IMR-90 (cell line): ENCODE measurements at regions not wholly inside any gene's neighbourhood (a gene's known extent, or its start where the extent isn't known, plus 50 kb on each side); places are given as distances from the start of the nearest gene placed in this dataset.

Source experiments
- ATAC-seq: fragments of 200-7000 bp; cut with Tn5 transposase; 2 replicates; pipeline ENCODE4 v1.9.1; 2020; ENCODE audit warnings: low read depth, mild to moderate bottlenecking, moderate library complexity
- BruUV-seq: library from RNA; stranded (reverse); fragments of 400-500 nt; replicated peaks from 2 replicates; lab custom pipeline; 2021; lab: Mats Ljungman, UMichigan
- CTCF ChIA-PET: fragments of 300-600 bp; formaldehyde crosslinking; extraction: SDS; loops from one replicate; lab custom pipeline; 2021; ENCODE audit warnings: antibody characterized with exemption; lab: Yijun Ruan, JAX
- POLR2A ChIA-PET: fragments of 300-600 bp; sonication (Branson Sonifier 250); formaldehyde crosslinking; loops from one replicate; lab custom pipeline; 2022; ENCODE audit warnings: antibody characterized with exemption; ENCODE audit not compliant: unreplicated experiment; lab: Charles Lee
- DNase-seq: peaks from one replicate; pipeline ENCODE4 v3.0.0; 2013
- H2AFZ ChIP-seq: replicated peaks from 2 replicates; pipeline ENCODE3; 2013; ENCODE audit warnings: low read length, mild to moderate bottlenecking; ENCODE audit not compliant: poor library complexity
- H2AK5ac ChIP-seq: 2 replicates; pipeline ENCODE4 v1.6.1; 2013; ENCODE audit warnings: low read depth, low read length, inconsistent platforms
- H2AK9ac ChIP-seq: replicated peaks from 2 replicates; pipeline ENCODE3; 2013; ENCODE audit warnings: mild to moderate bottlenecking, low read depth, low read length, moderate library complexity; ENCODE audit not compliant: poor library complexity
- H2BK120ac ChIP-seq: 2 replicates; pipeline ENCODE4 v1.6.1; 2013; ENCODE audit warnings: low read depth, low read length, inconsistent platforms
- H2BK15ac ChIP-seq: 3 replicates; pipeline ENCODE4 v1.6.1; 2013; ENCODE audit warnings: low read depth, low read length, inconsistent platforms
- H2BK20ac ChIP-seq: 2 replicates; pipeline ENCODE4 v1.6.1; 2013; ENCODE audit warnings: low read depth, mild to moderate bottlenecking, inconsistent platforms, low read length, moderate library complexity
- H2BK5ac ChIP-seq: 2 replicates; pipeline ENCODE4 v1.6.1; 2013; ENCODE audit warnings: mild to moderate bottlenecking, low read depth, low read length, inconsistent platforms; ENCODE audit not compliant: poor library complexity, severe bottlenecking
- H3K14ac ChIP-seq: replicated peaks from 2 replicates; pipeline ENCODE4 v1.6.1; 2013; ENCODE audit warnings: low read depth, low read length, inconsistent platforms
- H3K18ac ChIP-seq: 2 replicates; pipeline ENCODE4 v1.6.1; 2013; ENCODE audit warnings: low read depth, low read length, control low read depth
- H3K23ac ChIP-seq: 2 replicates; pipeline ENCODE4 v1.6.1; 2013; ENCODE audit warnings: low read depth, low read length, inconsistent platforms
- H3K27ac ChIP-seq: 2 replicates; pipeline ENCODE4 v1.5.1; 2013; ENCODE audit warnings: mild to moderate bottlenecking, control low read depth, low read length; ENCODE audit not compliant: insufficient read depth
- H3K27me3 ChIP-seq: 2 replicates; pipeline ENCODE4 v1.6.1; 2013; ENCODE audit warnings: low read length; ENCODE audit not compliant: control insufficient read depth, insufficient read depth
- H3K36me3 ChIP-seq: 2 replicates; pipeline ENCODE4 v1.6.1; 2013; ENCODE audit warnings: low read length, mixed read lengths; ENCODE audit not compliant: control insufficient read depth, insufficient read depth
- H3K4ac ChIP-seq: 2 replicates; pipeline ENCODE4 v1.6.1; 2013; ENCODE audit warnings: low read depth, low read length, inconsistent platforms
- H3K4me1 ChIP-seq: 2 replicates; pipeline ENCODE4 v1.6.1; 2013; ENCODE audit warnings: low read length, mixed read lengths; ENCODE audit not compliant: control insufficient read depth, insufficient read depth
- H3K4me2 ChIP-seq: 2 replicates; pipeline ENCODE4 v1.6.1; 2013; ENCODE audit warnings: low read depth, mild to moderate bottlenecking, control low read depth, low read length, moderate library complexity
- H3K4me3 ChIP-seq: 2 replicates; pipeline ENCODE4 v1.5.1; 2013; ENCODE audit warnings: low read depth, mild to moderate bottlenecking, control low read depth, low read length, moderate library complexity; ENCODE audit not compliant: insufficient read depth
- H3K56ac ChIP-seq: 2 replicates; pipeline ENCODE4 v1.6.1; 2013; ENCODE audit warnings: low read length, inconsistent platforms; ENCODE audit not compliant: insufficient read depth; ENCODE audit errors: extremely low read depth
- H3K79me1 ChIP-seq, 2 experiments: 2 replicates each; pipeline ENCODE4 v1.6.1; 2013; ENCODE audit warnings: low read length in 2 of 2, inconsistent platforms in 1 of 2, low read depth in 1 of 2
- H3K9ac ChIP-seq: 2 replicates; pipeline ENCODE4 v1.6.1; 2013; ENCODE audit warnings: low read depth, low read length, control low read depth
- H3K9me1 ChIP-seq: 2 replicates; pipeline ENCODE4 v1.6.1; 2013; ENCODE audit warnings: low read length, inconsistent platforms; ENCODE audit not compliant: insufficient read depth
- H3K9me3 ChIP-seq: 2 replicates; pipeline ENCODE4 v1.6.1; 2013; ENCODE audit warnings: low read length; ENCODE audit not compliant: control insufficient read depth, insufficient read depth
- H4K20me1 ChIP-seq: 2 replicates; pipeline ENCODE4 v1.6.1; 2013; ENCODE audit warnings: low read length, inconsistent platforms; ENCODE audit not compliant: insufficient read depth
- H4K5ac ChIP-seq: 2 replicates; pipeline ENCODE4 v1.6.1; 2013; ENCODE audit warnings: mild to moderate bottlenecking, low read depth, low read length, control low read depth
- H4K8ac ChIP-seq, 2 experiments: 2 replicates each; pipeline ENCODE4 v1.6.1; 2013; ENCODE audit warnings: low read depth in 2 of 2, low read length in 2 of 2, control low read depth in 1 of 2, inconsistent platforms in 1 of 2
- H4K91ac ChIP-seq: 2 replicates; pipeline ENCODE4 v1.6.1; 2013; ENCODE audit warnings: low read depth, low read length, inconsistent platforms; ENCODE audit not compliant: insufficient read depth
- BHLHE40 ChIP-seq: fragments of 150-350 bp; IDR thresholded peaks from 2 replicates; pipeline ENCODE4 v1.6.1; 2016; ENCODE audit warnings: mild to moderate bottlenecking, low read depth, low read length
- CEBPB ChIP-seq: IDR thresholded peaks from 2 replicates; pipeline ENCODE4 v1.6.1; 2012; ENCODE audit warnings: low read depth, low read length, improper control_type of control experiment
- CHD1 ChIP-seq: IDR thresholded peaks from 2 replicates; pipeline ENCODE4 v1.6.1; 2012; ENCODE audit warnings: low read depth, low read length, improper control_type of control experiment
- MAZ ChIP-seq: IDR thresholded peaks from 2 replicates; pipeline ENCODE4 v1.6.1; 2012; ENCODE audit warnings: low read depth, mild to moderate bottlenecking, low read length, improper control_type of control experiment, moderate library complexity, borderline replicate concordance
- MXI1 ChIP-seq: IDR thresholded peaks from 2 replicates; pipeline ENCODE4 v1.6.1; 2012; ENCODE audit warnings: low read depth, mild to moderate bottlenecking, low read length, moderate library complexity, borderline replicate concordance
- NFE2L2 ChIP-seq: fragments of 150-350 bp; IDR thresholded peaks from 2 replicates; pipeline ENCODE4 v1.6.1; 2016; ENCODE audit warnings: low read depth, mild to moderate bottlenecking, low read length
- POLR2A ChIP-seq: IDR thresholded peaks from 2 replicates; pipeline ENCODE4 v1.6.1; 2012; ENCODE audit warnings: mild to moderate bottlenecking, low read depth, low read length
- RCOR1 ChIP-seq: IDR thresholded peaks from 2 replicates; pipeline ENCODE4 v1.6.1; 2012; ENCODE audit warnings: mild to moderate bottlenecking, low read length, improper control_type of control experiment; ENCODE audit not compliant: insufficient replicate concordance
- RFX5 ChIP-seq: IDR thresholded peaks from 2 replicates; pipeline ENCODE4 v1.8.0; 2012; ENCODE audit warnings: low read depth, mild to moderate bottlenecking, low read length, moderate library complexity
- SMC3 ChIP-seq: fragments of 150-350 bp; IDR thresholded peaks from 2 replicates; pipeline ENCODE4 v1.6.1; 2016; ENCODE audit warnings: low read depth, mild to moderate bottlenecking, antibody characterized with exemption, low read length, moderate library complexity
- WGBS, 2 experiments: methylation state at CpG; one replicate each; pipeline versions ENCODE4 v1.1.5 to v1.1.7; 2013; ENCODE audit warnings: missing lambda C conversion rate in 2 of 2; ENCODE audit not compliant: insufficient read length in 1 of 2; ENCODE audit errors: extremely low coverage in 2 of 2; 5-methylcytosine and 5-hydroxymethylcytosine counted together
- dilution Hi-C: fragments of 300-500 bp; cut with HindIII; formaldehyde crosslinking; loops from one replicate; pipeline ENCODE4 v1.14.3; 2018; ENCODE audit warnings: low sequenced_read_pairs; ENCODE audit not compliant: unreplicated experiment
- in situ Hi-C: fragments of 300-500 bp; cut with MboI; formaldehyde crosslinking; loops from 3 replicates; pipeline ENCODE4 v1.14.3; 2019; ENCODE audit warnings: low sequenced_read_pairs, inconsistent platforms, mixed read lengths
- intact Hi-C: fragments of 100-400 bp; cut with micrococcal nuclease; formaldehyde crosslinking; loops from 2 replicates; pipeline ENCODE4 v1.10.0; 2022
- TF ChIP-seq, protein P1 (sequence below): fragments of 150-350 bp; IDR thresholded peaks from 2 replicates; pipeline ENCODE4 v1.6.1; 2016; ENCODE audit warnings: low read depth, mild to moderate bottlenecking, low read length, moderate library complexity, borderline replicate concordance
- TF ChIP-seq, protein P2 (sequence below): fragments of 150-350 bp; IDR thresholded peaks from 2 replicates; pipeline ENCODE4 v1.6.1; 2017; ENCODE audit warnings: mild to moderate bottlenecking, antibody characterized with exemption, low read length, low read depth

DNA sequence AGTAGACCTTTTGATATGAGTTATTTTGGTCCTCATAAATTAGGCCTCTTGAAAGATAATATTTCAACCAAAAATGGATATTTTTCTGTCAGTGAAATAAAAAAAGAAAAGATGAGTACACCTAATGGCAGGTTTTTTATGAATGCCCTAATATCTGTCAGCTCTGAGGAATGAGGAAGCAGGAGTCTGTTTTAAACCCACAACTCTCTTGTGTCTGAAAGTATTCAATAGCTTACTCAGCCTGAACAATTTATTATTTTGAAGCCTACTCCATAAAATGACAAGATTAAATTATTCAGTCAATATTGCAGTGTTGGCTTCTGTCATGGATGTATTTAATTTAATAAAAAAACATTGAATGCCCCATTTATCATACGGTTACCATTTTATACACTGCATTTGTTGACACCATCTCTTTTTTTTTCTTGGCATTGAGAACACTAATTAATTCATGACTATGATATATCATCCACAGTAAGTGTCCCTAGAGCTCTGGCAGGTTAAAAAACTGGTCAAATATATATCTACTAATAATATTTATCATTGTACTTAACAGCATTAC is 548.2 kb downstream of the CBLN2 start:
- Histone ChIP-seq H3K36me3 (no peaks in the 10 kb centered on the region), H2BK120ac (no peak overlapping the region), H3K9ac (no peak overlapping the region), H3K9me1 (no peaks in the 10 kb centered on the region), H4K20me1 (no peaks in the 10 kb centered on the region), H2BK20ac (no peak overlapping the region), H3K56ac (no peak overlapping the region), H3K27ac (no peak overlapping the region), H2AFZ (no peak overlapping the region), H2BK15ac (no peak overlapping the region), H3K79me1 (no peaks in the 10 kb centered on the region), H2BK5ac (no peak overlapping the region), H2AK5ac (no peak overlapping the region), H2AK9ac (no peak overlapping the region), H4K91ac (no peak overlapping the region), H4K8ac (no peak overlapping the region), H3K27me3 (no peaks in the 10 kb centered on the region), H3K4me3 (no peak overlapping the region), H3K4me2 (no peak overlapping the region), H3K23ac (no peak overlapping the region), H3K4me1 (no peaks in the 10 kb centered on the region), H3K9me3 (peaks cover 5% of the 10 kb centered on the region), H3K14ac (no peak overlapping the region), H3K18ac (no peak overlapping the region), H4K5ac (no peak overlapping the region), H3K4ac (no peak overlapping the region)
- in situ Hi-C loops (no loop called here), intact Hi-C loops (no loop called here), dilution Hi-C loops (no loop called here)
- TF ChIP-seq RCOR1 (no peak), NFE2L2 (no peak), RFX5 (no peak), POLR2A (no peak), SMC3 (no peak), MAZ (no peak), CEBPB (no peak), BHLHE40 (no peak), MXI1 (no peak), CHD1 (no peak)
- TF ChIP-seq, protein P1, sequence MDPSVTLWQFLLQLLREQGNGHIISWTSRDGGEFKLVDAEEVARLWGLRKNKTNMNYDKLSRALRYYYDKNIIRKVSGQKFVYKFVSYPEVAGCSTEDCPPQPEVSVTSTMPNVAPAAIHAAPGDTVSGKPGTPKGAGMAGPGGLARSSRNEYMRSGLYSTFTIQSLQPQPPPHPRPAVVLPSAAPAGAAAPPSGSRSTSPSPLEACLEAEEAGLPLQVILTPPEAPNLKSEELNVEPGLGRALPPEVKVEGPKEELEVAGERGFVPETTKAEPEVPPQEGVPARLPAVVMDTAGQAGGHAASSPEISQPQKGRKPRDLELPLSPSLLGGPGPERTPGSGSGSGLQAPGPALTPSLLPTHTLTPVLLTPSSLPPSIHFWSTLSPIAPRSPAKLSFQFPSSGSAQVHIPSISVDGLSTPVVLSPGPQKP, result no peak
- TF ChIP-seq, protein P2, sequence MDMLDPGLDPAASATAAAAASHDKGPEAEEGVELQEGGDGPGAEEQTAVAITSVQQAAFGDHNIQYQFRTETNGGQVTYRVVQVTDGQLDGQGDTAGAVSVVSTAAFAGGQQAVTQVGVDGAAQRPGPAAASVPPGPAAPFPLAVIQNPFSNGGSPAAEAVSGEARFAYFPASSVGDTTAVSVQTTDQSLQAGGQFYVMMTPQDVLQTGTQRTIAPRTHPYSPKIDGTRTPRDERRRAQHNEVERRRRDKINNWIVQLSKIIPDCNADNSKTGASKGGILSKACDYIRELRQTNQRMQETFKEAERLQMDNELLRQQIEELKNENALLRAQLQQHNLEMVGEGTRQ, result no peak
- DNase-seq (no peak), ATAC-seq (no peak)
- BruUV-seq, result no TSS peak
- CTCF ChIA-PET, result no interaction called here
- POLR2A ChIA-PET, result no interaction called here
- no CpG with 5 or more reads among the region's 1 CpG for WGBS, 2 experiments
